H9 (cell line): ENCODE measurements at regions not wholly inside any gene's neighbourhood (a gene's known extent, or its start where the extent isn't known, plus 50 kb on each side); places are given as distances from the start of the nearest gene placed in this dataset.

Experiments used
- DNase-seq: peaks from one replicate; pipeline ENCODE4 v3.0.0-alpha.2; 2017
- H2AFZ ChIP-seq: one replicate; pipeline ENCODE4 v1.6.1; 2013; ENCODE audit warnings: mild to moderate bottlenecking, low read length, control low read depth, moderate library complexity
- H2AK5ac ChIP-seq: 2 replicates; pipeline ENCODE4 v1.6.1; 2013; ENCODE audit warnings: low read length, control low read depth, mixed read lengths; ENCODE audit not compliant: insufficient read length
- H2BK120ac ChIP-seq: one replicate; pipeline ENCODE4 v1.6.1; 2013; ENCODE audit warnings: low read depth, mild to moderate bottlenecking, low read length, control low read depth, inconsistent platforms; ENCODE audit not compliant: poor library complexity, severe bottlenecking
- H2BK12ac ChIP-seq: 2 replicates; pipeline ENCODE4 v1.6.1; 2013; ENCODE audit warnings: low read length, control low read depth, mixed read lengths, low read depth; ENCODE audit not compliant: insufficient read length
- H2BK15ac ChIP-seq: 2 replicates; pipeline ENCODE4 v1.6.1; 2013; ENCODE audit warnings: low read depth, low read length, control low read depth
- H2BK20ac ChIP-seq: one replicate; pipeline ENCODE4 v1.6.1; 2013; ENCODE audit warnings: low read depth, mild to moderate bottlenecking, low read length, control low read depth, inconsistent platforms; ENCODE audit not compliant: poor library complexity, severe bottlenecking
- H2BK5ac ChIP-seq: 2 replicates; pipeline ENCODE4 v1.6.1; 2013; ENCODE audit warnings: low read length, control low read depth, mixed read lengths; ENCODE audit not compliant: insufficient read length
- H3K14ac ChIP-seq: 2 replicates; pipeline ENCODE4 v1.6.1; 2013; ENCODE audit warnings: low read length, control low read depth; ENCODE audit not compliant: insufficient read depth
- H3K18ac ChIP-seq: 2 replicates; pipeline ENCODE4 v1.6.1; 2013; ENCODE audit warnings: low read depth, mild to moderate bottlenecking, mixed read lengths, low read length, control low read depth; ENCODE audit not compliant: insufficient read length
- H3K23ac ChIP-seq: 2 replicates; pipeline ENCODE4 v1.6.1; 2013; ENCODE audit warnings: low read length, control low read depth, mixed read lengths, low read depth; ENCODE audit not compliant: insufficient read length
- H3K23me2 ChIP-seq: 2 replicates; pipeline ENCODE4 v1.6.1; 2013; ENCODE audit warnings: low read depth, mild to moderate bottlenecking, mixed read lengths, low read length, control low read depth; ENCODE audit not compliant: insufficient read length, poor library complexity, severe bottlenecking
- H3K27ac ChIP-seq: 2 replicates; pipeline ENCODE4 v1.5.1; 2013; ENCODE audit warnings: low read length, control low read depth, mixed read lengths, low read depth; ENCODE audit not compliant: insufficient read length
- H3K27me3 ChIP-seq: 2 replicates; pipeline ENCODE4 v1.6.1; 2013; ENCODE audit warnings: low read length, control low read depth, inconsistent platforms; ENCODE audit not compliant: insufficient read depth
- H3K4ac ChIP-seq: 2 replicates; pipeline ENCODE4 v1.6.1; 2013; ENCODE audit warnings: low read depth, mild to moderate bottlenecking, control low read depth, inconsistent platforms, low read length, moderate library complexity
- H3K4me1 ChIP-seq: 2 replicates; pipeline ENCODE4 v1.6.1; 2013; ENCODE audit warnings: low read length, control low read depth, inconsistent platforms; ENCODE audit not compliant: insufficient read depth
- H3K4me2 ChIP-seq: 2 replicates; pipeline ENCODE4 v1.6.1; 2013; ENCODE audit warnings: low read length, control low read depth, mixed read lengths; ENCODE audit not compliant: insufficient read length, insufficient read depth
- H3K56ac ChIP-seq: 2 replicates; pipeline ENCODE4 v1.6.1; 2013; ENCODE audit warnings: low read depth, mild to moderate bottlenecking, mixed read lengths, low read length, control low read depth; ENCODE audit not compliant: insufficient read length
- H3K79me1 ChIP-seq: 2 replicates; pipeline ENCODE4 v1.6.1; 2013; ENCODE audit warnings: low read depth, mild to moderate bottlenecking, moderate library complexity, low read length, control low read depth, inconsistent platforms; ENCODE audit not compliant: insufficient read depth, poor library complexity, severe bottlenecking
- H3K79me2 ChIP-seq: 2 replicates; pipeline ENCODE4 v1.6.1; 2013; ENCODE audit warnings: low read length, control low read depth, inconsistent platforms; ENCODE audit not compliant: insufficient read depth
- H3K9ac ChIP-seq: 2 replicates; pipeline ENCODE4 v1.6.1; 2013; ENCODE audit warnings: low read length, control low read depth, mixed read lengths; ENCODE audit not compliant: insufficient read length; ENCODE audit errors: extremely low read depth
- H3K9me3 ChIP-seq: one replicate; pipeline ENCODE4 v1.6.1; 2013; ENCODE audit warnings: low read depth, low read length, inconsistent platforms; ENCODE audit not compliant: control insufficient read depth
- H3T11ph ChIP-seq: one replicate; pipeline ENCODE4 v1.6.1; 2013; ENCODE audit warnings: mild to moderate bottlenecking, low read length, control low read depth, inconsistent platforms
- H4K20me1 ChIP-seq: one replicate; pipeline ENCODE4 v1.6.1; 2013; ENCODE audit not compliant: control insufficient read depth, insufficient read length, insufficient read depth
- H4K5ac ChIP-seq: 2 replicates; pipeline ENCODE4 v1.6.1; 2013; ENCODE audit warnings: low read depth, mild to moderate bottlenecking, mixed read lengths, low read length, control low read depth; ENCODE audit not compliant: insufficient read length
- H4K8ac ChIP-seq: replicated peaks from 2 replicates; pipeline ENCODE4 v1.6.1; 2013; ENCODE audit warnings: low read length, control low read depth, mixed read lengths, low read depth; ENCODE audit not compliant: insufficient read length
- H4K91ac ChIP-seq: 2 replicates; pipeline ENCODE4 v1.6.1; 2013; ENCODE audit warnings: low read depth, mild to moderate bottlenecking, moderate library complexity, mixed read lengths, low read length, control low read depth; ENCODE audit not compliant: insufficient read length
- H3K27ac Mint-ChIP-seq, 3 experiments: 2 replicates in 2 of 3; 3 replicates in 1 of 3; pipeline ENCODE4 v1.8.0; 2020 to 2021; ENCODE audit warnings: mixed read lengths in 3 of 3, mild to moderate bottlenecking in 1 of 3, moderate library complexity in 1 of 3
- H3K27me3 Mint-ChIP-seq: 2 replicates; pipeline ENCODE4 v1.8.0; 2021; ENCODE audit warnings: low read depth, mild to moderate bottlenecking, moderate library complexity, mixed read lengths
- H3K36me3 Mint-ChIP-seq, 3 experiments: 2 replicates in 2 of 3; 3 replicates in 1 of 3; pipeline ENCODE4 v1.8.0; 2020 to 2021; ENCODE audit warnings: low read depth in 3 of 3, mixed read lengths in 3 of 3; ENCODE audit not compliant: insufficient read depth in 1 of 3
- H3K4me1 Mint-ChIP-seq, 2 experiments: 2 replicates each; pipeline ENCODE4 v1.8.0; 2020; ENCODE audit warnings: mixed read lengths in 2 of 2
- H3K4me3 Mint-ChIP-seq, 2 experiments: 2 replicates in 1 of 2; 3 replicates in 1 of 2; pipeline ENCODE4 v1.8.0; 2020 to 2021; ENCODE audit warnings: mild to moderate bottlenecking in 2 of 2, mixed read lengths in 2 of 2, moderate library complexity in 1 of 2
- H3K9me3 Mint-ChIP-seq, 2 experiments: 2 replicates in 1 of 2; 3 replicates in 1 of 2; pipeline ENCODE4 v1.8.0; 2020; ENCODE audit warnings: mild to moderate bottlenecking in 2 of 2, mixed read lengths in 2 of 2, moderate library complexity in 1 of 2
- CTCF ChIP-seq: fragments of 200-600 bp; sonication (generic); conservative IDR thresholded peaks from 3 replicates; pipeline ENCODE4 v1.8.0; 2021; ENCODE audit warnings: antibody characterized with exemption, mild to moderate bottlenecking
- WGBS: extraction: QIAGEN DNeasy Blood & Tissue Kit; methylation state at CpG from one replicate; pipeline ENCODE4 v1.1.7; 2013; ENCODE audit warnings: missing lambda C conversion rate, low lambda C conversion rate, mixed read lengths; ENCODE audit not compliant: insufficient read length; ENCODE audit errors: extremely low coverage; 5-methylcytosine and 5-hydroxymethylcytosine counted together

DNA sequence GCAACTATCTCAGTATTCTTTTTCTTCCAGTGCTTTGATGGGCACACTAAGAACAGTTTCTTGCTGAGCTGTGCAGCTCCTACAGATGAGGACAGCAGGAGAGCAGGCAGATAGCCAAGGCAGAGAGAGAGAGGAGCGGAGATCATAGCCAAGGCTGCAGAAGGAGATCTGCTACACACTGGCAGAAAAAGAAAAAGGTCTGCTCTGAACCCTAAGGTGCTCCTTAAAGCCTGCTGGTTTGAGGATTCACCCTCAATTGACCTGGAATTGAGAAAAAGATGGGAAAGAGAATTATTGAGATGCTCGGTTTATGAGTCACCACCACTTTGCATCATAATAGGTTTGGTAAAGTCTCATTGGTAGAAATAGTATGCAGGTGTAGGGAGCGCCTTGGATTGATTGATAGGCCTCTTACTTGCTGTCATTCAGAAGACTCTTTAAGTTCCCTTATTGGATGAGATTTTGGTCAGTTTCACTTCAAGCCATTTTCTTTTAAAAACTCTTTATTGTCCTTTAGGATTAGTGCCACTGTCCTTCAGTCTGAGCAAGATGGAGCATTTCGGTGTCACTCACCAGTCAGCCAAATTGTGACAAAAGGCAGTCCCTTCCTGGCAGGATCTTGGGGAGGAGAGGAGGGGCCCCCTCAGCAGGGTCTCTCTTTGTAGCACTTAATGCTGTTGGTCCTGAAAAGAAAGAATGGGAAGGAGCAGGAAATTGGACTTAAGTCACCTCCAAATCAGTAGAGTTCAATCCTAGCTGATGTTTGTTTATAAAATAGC is 685.0 kb downstream of the ADGRL2 start:
- H3K36me3 Mint-ChIP-seq: no peaks in the 10 kb centered on the region
- H4K20me1 ChIP-seq: no peaks in the 10 kb centered on the region
- peak overlapping the region; percentile 72 to 94 (median 94); a peak in 6 of 7 replicates for H3K27ac Mint-ChIP-seq
- H2BK15ac ChIP-seq: no peak overlapping the region; the same call in 1 of the 2 replicates
- no peak overlapping the region for H2AFZ ChIP-seq
- H2AK5ac ChIP-seq: no peak overlapping the region
- no peak for TF ChIP-seq CTCF
- H3K9me3 Mint-ChIP-seq: no peaks in the 10 kb centered on the region
- no peaks in the 10 kb centered on the region for H3K79me1 ChIP-seq
- no peak overlapping the region for H2BK120ac ChIP-seq
- WGBS: no CpG with 5 or more reads among the region's 4 CpGs
- no peak overlapping the region for H3K14ac ChIP-seq
- peak overlapping the region; percentile 86 for H3K27ac ChIP-seq
- H4K8ac ChIP-seq: no peak overlapping the region
- H3K23ac ChIP-seq: no peak overlapping the region
- no peaks in the 10 kb centered on the region for H3K9me3 ChIP-seq
- no peaks in the 10 kb centered on the region for H3K27me3 Mint-ChIP-seq
- H3T11ph ChIP-seq: no peak overlapping the region
- no peak overlapping the region for H3K56ac ChIP-seq
- H2BK5ac ChIP-seq: no peak overlapping the region
- H3K4me2 ChIP-seq: peak overlapping the region; percentile 66
- no peak overlapping the region for H3K4ac ChIP-seq
- H3K9ac ChIP-seq: no peak overlapping the region
- peaks cover 34 to 35% of the 10 kb centered on the region in 2 experiments for H3K4me1 Mint-ChIP-seq
- no peak overlapping the region for H2BK12ac ChIP-seq
- peak overlapping the region; percentile 7 to 16; a peak in 1 of 5 replicates for H3K4me3 Mint-ChIP-seq
- no peak overlapping the region for H4K91ac ChIP-seq
- H3K23me2 ChIP-seq: no peaks in the 10 kb centered on the region
- H4K5ac ChIP-seq: no peak overlapping the region
- H2BK20ac ChIP-seq: no peak overlapping the region
- H3K27me3 ChIP-seq: no peaks in the 10 kb centered on the region
- H3K4me1 ChIP-seq: peaks cover 3% of the 10 kb centered on the region; the same call in 1 of the 2 replicates
- DNase-seq: peak; percentile 67
- H3K79me2 ChIP-seq: no peaks in the 10 kb centered on the region
- H3K18ac ChIP-seq: no peak overlapping the region
